ENCODE measurements at regions not wholly inside any gene's neighbourhood (a gene's known extent, or its start where the extent isn't known, plus 50 kb on each side); places are given as distances from the start of the nearest gene placed in this dataset.

GRCh38 chr7:11266101-11266500, 292.4 kb downstream of the PHF14 start:
- no peak for TF ChIP-seq MAX (IDR thresholded peaks at IDR 0.05)
- TF ChIP-seq HNF4A (conservative IDR thresholded peaks at IDR 0.05) = no peak
- TF ChIP-seq CTCF (IDR thresholded peaks at IDR 0.05; ENCODE audit: low read depth, low read length, missing input control) = no peak
- no peak for TF ChIP-seq ZBTB33 (IDR thresholded peaks at IDR 0.05)
- TF ChIP-seq REST (IDR thresholded peaks at IDR 0.05) = no peak
- TF ChIP-seq TAF1 (conservative IDR thresholded peaks at IDR 0.05) = no peak
- no peak for TF ChIP-seq YY1 (IDR thresholded peaks at IDR 0.05)
- TF ChIP-seq RAD21 (IDR thresholded peaks at IDR 0.05) = no peak
- TF ChIP-seq RXRA (IDR thresholded peaks at IDR 0.05) = no peak

Data from liver (tissue), 3 donors.